ENCODE measurements at regions not wholly inside any gene's neighbourhood (a gene's known extent, or its start where the extent isn't known, plus 50 kb on each side); places are given as distances from the start of the nearest gene placed in this dataset.

DNA sequence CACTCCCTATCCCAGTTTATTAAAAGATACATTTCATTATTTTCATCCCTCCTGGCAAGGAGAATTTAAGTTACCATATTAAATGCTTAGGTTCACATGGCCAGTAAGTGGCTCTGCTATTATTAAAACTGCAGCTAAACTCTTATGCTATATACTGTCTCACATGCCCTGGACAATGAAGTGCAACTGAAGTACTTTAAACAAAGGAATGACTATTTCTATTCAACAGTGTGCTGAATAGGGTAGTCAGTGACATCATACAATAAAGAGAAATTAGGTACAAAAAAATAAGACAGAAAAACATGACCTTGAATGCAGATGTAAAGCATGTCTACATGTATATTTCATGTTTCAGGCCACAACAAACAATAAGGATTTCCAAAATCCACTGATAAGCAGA is 282.6 kb upstream of the SMC2 start:
- TF ChIP-seq, protein P1, sequence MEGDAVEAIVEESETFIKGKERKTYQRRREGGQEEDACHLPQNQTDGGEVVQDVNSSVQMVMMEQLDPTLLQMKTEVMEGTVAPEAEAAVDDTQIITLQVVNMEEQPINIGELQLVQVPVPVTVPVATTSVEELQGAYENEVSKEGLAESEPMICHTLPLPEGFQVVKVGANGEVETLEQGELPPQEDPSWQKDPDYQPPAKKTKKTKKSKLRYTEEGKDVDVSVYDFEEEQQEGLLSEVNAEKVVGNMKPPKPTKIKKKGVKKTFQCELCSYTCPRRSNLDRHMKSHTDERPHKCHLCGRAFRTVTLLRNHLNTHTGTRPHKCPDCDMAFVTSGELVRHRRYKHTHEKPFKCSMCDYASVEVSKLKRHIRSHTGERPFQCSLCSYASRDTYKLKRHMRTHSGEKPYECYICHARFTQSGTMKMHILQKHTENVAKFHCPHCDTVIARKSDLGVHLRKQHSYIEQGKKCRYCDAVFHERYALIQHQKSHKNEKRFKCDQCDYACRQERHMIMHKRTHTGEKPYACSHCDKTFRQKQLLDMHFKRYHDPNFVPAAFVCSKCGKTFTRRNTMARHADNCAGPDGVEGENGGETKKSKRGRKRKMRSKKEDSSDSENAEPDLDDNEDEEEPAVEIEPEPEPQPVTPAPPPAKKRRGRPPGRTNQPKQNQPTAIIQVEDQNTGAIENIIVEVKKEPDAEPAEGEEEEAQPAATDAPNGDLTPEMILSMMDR (IDR thresholded peaks at IDR 0.05; ENCODE audit: low read depth, low read length) = no peak
- TF ChIP-seq EZH2phosphoT487 (IDR thresholded peaks at IDR 0.05; ENCODE audit: low read depth) = no peak

All from OCI-LY3 (cell line).